Gastroesophageal sphincter (tissue), 4 donors: ENCODE measurements at regions not wholly inside any gene's neighbourhood (a gene's known extent, or its start where the extent isn't known, plus 50 kb on each side); places are given as distances from the start of the nearest gene placed in this dataset.
"Not testable (repeated sequence)": the region's sequence is repeated elsewhere in the genome, so short reads cannot be mapped to it uniquely, and the experiment has no call there.

ENCODE experiments used
- ATAC-seq: fragments of 150-250 bp; one replicate; pipeline ENCODE4 v1.9.1; 2016; ENCODE audit warnings: mild to moderate bottlenecking, moderate library complexity
- H3K27ac ChIP-seq, 4 donors: fragments of 200-600 bp; sonication (generic) in 3 of 4; 1 replicate in 3 of 4; 2 replicates in 1 of 4; pipeline ENCODE4 v1.5.1; 2016 to 2019
- H3K27me3 ChIP-seq: fragments of 200-600 bp; sonication (generic); one replicate; pipeline ENCODE4 v1.5.1; 2019
- H3K36me3 ChIP-seq, 2 donors: fragments of 200-600 bp; sonication (generic); one replicate each; pipeline ENCODE4 v1.5.1; 2019; ENCODE audit warnings: control low read depth in 1 of 2
- H3K4me1 ChIP-seq, 3 donors: fragments of 200-600 bp; sonication (generic); 1 replicate in 2 of 3; 2 replicates in 1 of 3; pipeline ENCODE4 v1.5.1; 2016 to 2019; ENCODE audit warnings: control low read depth in 2 of 3
- H3K4me3 ChIP-seq, 2 donors: fragments of 200-600 bp; sonication (generic); one replicate each; pipeline ENCODE4 v1.5.1; 2019; ENCODE audit warnings: mild to moderate bottlenecking in 1 of 2, moderate library complexity in 1 of 2
- H3K9me3 ChIP-seq, 3 donors: fragments of 200-600 bp; sonication (generic); one replicate each; pipeline ENCODE4 v1.5.1; 2017 to 2019; ENCODE audit warnings: control low read depth in 2 of 3
- CTCF ChIP-seq, 4 experiments: fragments of 200-600 bp in 2 of 4; fragments of 450-650 bp in 2 of 4; sonication (generic) in 1 of 4; IDR thresholded peaks; one replicate each; pipeline ENCODE4 v1.5.1; 2017 to 2019; ENCODE audit warnings: antibody characterized with exemption in 4 of 4, mild to moderate bottlenecking in 2 of 4, moderate library complexity in 2 of 4
- EP300 ChIP-seq: sonication (generic); formaldehyde crosslinking; IDR thresholded peaks from one replicate; pipeline ENCODE4 v1.6.1; 2017; ENCODE audit warnings: antibody characterized with exemption, mild to moderate bottlenecking
- POLR2A ChIP-seq, 2 donors: fragments of 450-650 bp; IDR thresholded peaks; one replicate each; pipeline ENCODE4 v1.6.1; 2017; ENCODE audit warnings: antibody characterized with exemption in 2 of 2, mild to moderate bottlenecking in 2 of 2, moderate library complexity in 1 of 2
- POLR2AphosphoS5 ChIP-seq: sonication (generic); formaldehyde crosslinking; IDR thresholded peaks from one replicate; pipeline ENCODE4 v1.6.1; 2017; ENCODE audit warnings: antibody characterized with exemption
- WGBS, 2 donors: methylation state at CpG; one replicate each; pipeline ENCODE4 v1.1.5; 2018; ENCODE audit warnings: low coverage in 1 of 2; 5-methylcytosine and 5-hydroxymethylcytosine counted together

DNA sequence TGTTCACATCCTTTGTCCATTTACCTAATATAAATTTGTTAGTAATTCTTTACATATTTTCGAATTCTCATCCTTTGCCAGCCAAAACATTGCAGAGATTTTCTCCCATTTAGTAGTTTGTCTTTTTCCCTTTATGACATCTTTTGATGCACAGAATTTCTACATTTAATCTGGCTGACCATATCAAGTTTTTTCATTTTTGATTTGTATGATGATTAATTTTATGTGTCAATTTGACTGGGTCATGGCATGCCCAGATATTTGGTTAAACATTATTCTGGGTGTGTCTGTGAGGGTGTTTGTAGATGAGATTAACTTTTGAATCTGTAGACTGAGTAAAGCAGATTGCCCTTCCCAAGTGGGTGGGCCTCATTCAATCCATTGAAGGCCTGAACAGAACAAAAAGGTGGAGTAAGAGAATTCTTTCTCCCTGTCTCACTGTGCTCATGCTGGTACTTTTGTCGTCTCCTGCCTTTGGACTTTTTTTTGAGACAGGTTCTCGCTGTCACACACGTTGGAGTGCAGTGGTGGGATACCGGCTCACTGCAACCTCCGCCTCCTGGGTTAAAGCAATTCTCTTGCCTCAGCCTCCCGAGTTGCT, 72.1 kb upstream of the EPB41L1 start:
- no peaks in the 10 kb centered on the region for H3K4me1 ChIP-seq
- H3K27ac ChIP-seq, result no peak overlapping the region
- no peak for TF ChIP-seq EP300
- TF ChIP-seq POLR2A (IDR thresholded peaks at IDR 0.05), result no peak
- TF ChIP-seq POLR2AphosphoS5, result no peak
- TF ChIP-seq CTCF (IDR thresholded peaks at IDR 0.05), result no peak
- no peak for ATAC-seq
- H3K4me3 ChIP-seq, result no peak overlapping the region
- WGBS, 2 donors, result 93% methylated on average over 6 to 7 of the region's 7 CpGs
- H3K27me3 ChIP-seq, result peaks cover 32% of the 10 kb centered on the region
- H3K9me3 ChIP-seq, result no peaks in the 10 kb centered on the region
- H3K36me3 ChIP-seq, result no peaks in the 10 kb centered on the region

- H3K27ac ChIP-seq, H3K36me3 ChIP-seq, ATAC-seq, H3K9me3 ChIP-seq, H3K4me1 ChIP-seq, H3K4me3 ChIP-seq: not testable (repeated sequence)
- WGBS, 2 donors, result 70% methylated on average over 4 of the region's 4 CpGs; no CpG with 5 or more reads in 1 of the 2 donors
- peaks cover 36% of the 10 kb centered on the region for H3K27me3 ChIP-seq
Observed at GRCh38 chr20:36083200-36083599, 71.3 kb upstream of the EPB41L1 start.

GRCh38 chr20:36084356-36084755, 70.2 kb upstream of the EPB41L1 start:
- ATAC-seq, result no peak
- TF ChIP-seq CTCF (IDR thresholded peaks at IDR 0.05) (no peak), EP300 (no peak), POLR2AphosphoS5 (no peak)
- no peaks in the 10 kb centered on the region for H3K4me1 ChIP-seq
- H3K4me3 ChIP-seq, result no peak overlapping the region
- 87 to 100% methylated on average over 2 to 3 of the region's 3 CpGs for WGBS, 2 donors
- H3K27ac ChIP-seq, result no peak overlapping the region
- peaks cover 40% of the 10 kb centered on the region for H3K27me3 ChIP-seq
- no peaks in the 10 kb centered on the region for H3K36me3 ChIP-seq
- no peaks in the 10 kb centered on the region for H3K9me3 ChIP-seq

DNA sequence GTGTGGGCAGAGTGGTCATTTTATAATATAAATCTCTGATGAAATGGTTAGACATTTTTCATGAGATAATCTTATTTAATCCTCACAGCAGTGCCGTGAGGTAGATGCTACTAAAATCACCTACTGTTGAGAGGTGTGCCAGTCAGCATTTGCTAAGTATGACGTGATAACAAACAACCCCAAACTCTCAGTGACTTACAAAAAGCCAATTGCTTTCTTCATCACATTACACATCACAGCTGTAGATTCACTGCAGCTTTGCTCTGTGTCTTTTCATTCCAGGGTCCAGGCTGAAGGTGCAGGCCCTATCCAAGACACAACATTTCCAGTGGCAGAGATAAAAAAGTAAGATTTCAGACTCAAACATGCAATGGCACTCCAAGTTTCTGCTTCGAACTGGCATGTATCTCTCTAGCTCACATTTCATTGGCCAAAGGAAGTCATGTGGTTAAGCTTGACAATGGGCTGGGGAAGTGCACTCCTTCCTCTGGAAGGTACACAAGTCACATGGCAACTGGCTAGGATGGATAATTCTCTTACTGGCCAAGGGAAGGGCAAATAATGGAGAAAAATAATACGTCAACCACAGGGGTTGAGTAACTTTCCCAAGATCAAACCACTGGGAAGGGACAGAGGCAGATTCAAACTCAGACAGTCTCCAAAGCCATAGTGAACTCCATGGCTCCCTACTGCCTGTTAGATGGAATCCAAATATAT, 69.5 kb upstream of the EPB41L1 start:
- H3K36me3 ChIP-seq, result no peaks in the 10 kb centered on the region
- H3K27ac ChIP-seq, result no peak overlapping the region

DNA sequence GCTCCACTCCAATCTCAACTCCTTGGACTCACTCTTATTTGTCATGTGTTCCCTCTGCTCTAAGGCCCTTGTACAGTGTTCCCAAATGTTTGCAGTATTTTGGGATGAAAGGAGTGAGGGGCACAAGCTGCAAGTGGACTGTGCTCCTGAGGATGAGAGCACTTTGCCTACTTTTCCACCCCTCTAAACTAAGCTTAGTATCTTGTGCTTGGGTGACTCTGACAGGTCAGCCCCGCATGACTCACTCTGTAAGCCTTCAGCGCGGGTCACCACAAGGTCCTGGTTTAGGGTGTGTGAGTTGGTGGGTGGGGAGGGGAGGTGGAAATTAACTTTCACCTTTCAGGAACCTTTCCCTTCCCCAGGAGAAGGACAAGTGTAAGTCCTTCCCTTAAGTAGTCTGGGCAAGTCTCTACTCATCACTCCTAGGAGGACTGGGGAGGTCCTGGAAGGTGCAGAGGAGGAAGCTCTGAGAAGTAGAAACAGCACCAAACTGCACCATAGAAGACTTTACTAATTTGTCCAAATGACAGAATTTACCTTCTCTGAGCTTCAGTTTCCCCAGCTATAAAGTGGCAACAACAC, 68.8 kb upstream of the EPB41L1 start:
- 43 to 100% methylated on average over 1 to 2 of the region's 3 CpGs for WGBS, 2 donors
- Histone ChIP-seq H3K4me1 (no peaks in the 10 kb centered on the region), H3K27ac (no peak overlapping the region), H3K4me3 (no peak overlapping the region), H3K27me3 (peaks cover 48% of the 10 kb centered on the region), H3K9me3 (no peaks in the 10 kb centered on the region), H3K36me3 (no peaks in the 10 kb centered on the region)
- no peak for TF ChIP-seq POLR2AphosphoS5
- no peak for TF ChIP-seq POLR2A (IDR thresholded peaks at IDR 0.05)
- no peak for TF ChIP-seq CTCF (IDR thresholded peaks at IDR 0.05)
- no peak for TF ChIP-seq EP300
- no peak for ATAC-seq

More for the DNA sequence above, 69.5 kb upstream of the EPB41L1 start:
- Histone ChIP-seq H3K9me3 (no peaks in the 10 kb centered on the region), H3K27me3 (peaks cover 42% of the 10 kb centered on the region), H3K4me3 (no peak overlapping the region), H3K4me1 (no peaks in the 10 kb centered on the region)
- ATAC-seq, result no peak
- 63 to 87% methylated on average over 3 to 4 of the region's 4 CpGs for WGBS, 2 donors
- TF ChIP-seq POLR2A (IDR thresholded peaks at IDR 0.05) (no peak), POLR2AphosphoS5 (no peak)

GRCh38 chr20:36086767-36087166, 67.8 kb upstream of the EPB41L1 start:
- H3K4me3 ChIP-seq, result no peak overlapping the region
- no peak overlapping the region for H3K27ac ChIP-seq
- peaks cover 55% of the 10 kb centered on the region for H3K27me3 ChIP-seq
- TF ChIP-seq CTCF (IDR thresholded peaks at IDR 0.05) (no peak), POLR2AphosphoS5 (no peak), EP300 (no peak), POLR2A (IDR thresholded peaks at IDR 0.05) (no peak)
- no peaks in the 10 kb centered on the region for H3K9me3 ChIP-seq
- peaks cover 0 to 3% (median 1%) of the 10 kb centered on the region in 3 donors for H3K4me1 ChIP-seq
- WGBS, 2 donors, result 56 to 64% methylated on average over 2 of the region's 2 CpGs
- H3K36me3 ChIP-seq, result no peaks in the 10 kb centered on the region
- ATAC-seq, result no peak
